ENCODE measurements at regions not wholly inside any gene's neighbourhood (a gene's known extent, or its start where the extent isn't known, plus 50 kb on each side); places are given as distances from the start of the nearest gene placed in this dataset.

DNA sequence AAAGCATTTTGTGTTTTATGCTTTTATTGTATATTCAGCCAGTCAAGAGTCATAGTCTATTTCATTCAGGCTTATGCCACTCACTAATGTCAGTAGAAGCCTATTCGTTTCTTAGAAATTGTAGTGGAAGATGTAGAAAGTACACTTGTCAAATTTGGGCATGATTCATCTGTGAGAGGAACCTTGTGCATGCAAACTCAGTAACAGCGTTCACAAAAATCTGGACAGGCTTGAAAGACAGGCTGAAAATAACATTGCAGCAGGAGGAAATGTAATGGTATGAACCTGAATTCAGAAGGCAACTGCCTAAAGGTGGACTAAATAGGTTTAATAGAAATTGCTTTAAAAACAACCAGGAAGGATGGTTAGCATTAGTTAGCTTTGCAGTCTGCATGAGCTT is 213.5 kb downstream of the CMPK2 start:
- H3K27ac ChIP-seq: no peak overlapping the region
- H3K36me3 ChIP-seq: no peaks in the 10 kb centered on the region
- intact Hi-C loops (cut with DNase I): no loop called here
- H3K9me3 ChIP-seq: no peaks in the 10 kb centered on the region
- DNase-seq: no peak
- H3K4me3 ChIP-seq: no peak overlapping the region
- no peak for TF ChIP-seq CTCF (IDR thresholded peaks at IDR 0.05)
- no peak for TF ChIP-seq POLR2A (IDR thresholded peaks at IDR 0.05)
- no peaks in the 10 kb centered on the region for H3K27me3 ChIP-seq
- 58 to 59% methylated on average over 2 of the region's 2 CpGs for WGBS, 2 donors
- no peaks in the 10 kb centered on the region for H3K4me1 ChIP-seq

DNA sequence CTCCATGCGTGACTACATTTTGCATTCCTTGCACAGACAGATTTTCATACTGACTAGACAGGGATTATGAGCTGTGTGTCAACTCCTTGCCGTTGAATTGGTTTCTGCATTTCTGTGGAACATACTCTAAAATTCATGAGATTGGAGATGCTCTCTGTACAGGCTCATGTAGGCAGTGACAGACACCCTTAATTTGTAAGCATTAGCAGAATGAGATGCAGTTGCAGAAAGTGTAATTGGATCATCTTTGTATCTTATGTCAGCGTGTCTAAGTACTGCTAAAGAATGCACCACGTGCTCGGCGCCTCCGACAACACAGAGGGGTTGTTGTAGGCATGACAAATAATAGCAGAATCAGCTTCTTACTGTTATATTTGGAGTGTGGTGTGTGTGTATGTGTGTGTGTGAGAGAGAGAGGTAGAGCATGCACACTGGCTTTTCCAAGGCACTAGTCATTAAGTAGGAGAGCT is 212.4 kb downstream of the CMPK2 start:
- Histone ChIP-seq H3K27ac (no peak overlapping the region), H3K4me1 (no peaks in the 10 kb centered on the region), H3K36me3 (no peaks in the 10 kb centered on the region), H3K27me3 (no peaks in the 10 kb centered on the region), H3K4me3 (no peak overlapping the region), H3K9me3 (no peaks in the 10 kb centered on the region)
- WGBS, 2 donors: 75 to 84% methylated on average over 7 of the region's 7 CpGs
- DNase-seq: no peak
- intact Hi-C loops (cut with DNase I): no loop called here
- no peak for TF ChIP-seq CTCF (IDR thresholded peaks at IDR 0.05)
- no peak for TF ChIP-seq POLR2A (IDR thresholded peaks at IDR 0.05)

- intact Hi-C loops (cut with DNase I): no loop called here
- no peak for DNase-seq
Measured at GRCh38 chr2:6654279-6654678, 211.4 kb downstream of the CMPK2 start.

DNA sequence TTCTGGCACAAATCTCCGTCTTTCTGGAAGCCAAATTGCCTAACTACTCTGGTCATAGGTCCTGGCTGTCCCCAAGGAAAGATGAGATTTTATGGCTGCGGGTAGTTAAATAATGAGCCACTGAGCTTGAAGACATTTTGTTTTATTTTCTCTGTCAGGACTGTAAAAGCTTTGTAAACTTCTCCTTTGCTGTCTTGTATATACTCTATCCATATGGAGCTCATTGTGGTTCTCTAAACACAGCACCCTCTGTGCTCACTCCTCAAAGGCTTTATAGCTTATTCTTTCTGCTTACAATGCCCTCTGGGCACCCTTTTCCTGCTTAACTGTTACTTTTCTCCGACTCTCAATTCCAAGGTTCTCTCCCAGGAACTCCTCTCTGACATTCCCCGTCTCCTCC is 209.1 kb downstream of the CMPK2 start:
- Histone ChIP-seq H3K36me3 (no peaks in the 10 kb centered on the region), H3K4me1 (no peaks in the 10 kb centered on the region), H3K27ac (no peak overlapping the region), H3K9me3 (no peaks in the 10 kb centered on the region), H3K4me3 (no peak overlapping the region), H3K27me3 (no peaks in the 10 kb centered on the region)
- 56 to 66% methylated on average over 4 of the region's 4 CpGs for WGBS, 2 donors
- no peak for TF ChIP-seq CTCF (IDR thresholded peaks at IDR 0.05)
- TF ChIP-seq POLR2A (IDR thresholded peaks at IDR 0.05): no peak
- intact Hi-C loops (cut with DNase I): no loop called here
- no peak for DNase-seq

More at GRCh38 chr2:6654279-6654678, 211.4 kb downstream of the CMPK2 start:
- H3K36me3 ChIP-seq: no peaks in the 10 kb centered on the region
- no peak overlapping the region for H3K27ac ChIP-seq
- no peaks in the 10 kb centered on the region for H3K9me3 ChIP-seq
- 34 to 37% methylated on average over 5 of the region's 5 CpGs for WGBS, 2 donors
- H3K27me3 ChIP-seq: no peaks in the 10 kb centered on the region
- no peaks in the 10 kb centered on the region for H3K4me1 ChIP-seq
- no peak overlapping the region for H3K4me3 ChIP-seq
- TF ChIP-seq POLR2A (IDR thresholded peaks at IDR 0.05) (no peak), CTCF (IDR thresholded peaks at IDR 0.05) (no peak)

GRCh38 chr2:6657136-6657535 is 208.6 kb downstream of the CMPK2 start:
- TF ChIP-seq CTCF (IDR thresholded peaks at IDR 0.05) (no peak), POLR2A (IDR thresholded peaks at IDR 0.05) (no peak)
- H3K27me3 ChIP-seq: no peaks in the 10 kb centered on the region

More at GRCh38 chr2:6657136-6657535, 208.6 kb downstream of the CMPK2 start:
- intact Hi-C loops (cut with DNase I): no loop called here
- no peaks in the 10 kb centered on the region for H3K9me3 ChIP-seq
- H3K36me3 ChIP-seq: no peaks in the 10 kb centered on the region
- H3K4me3 ChIP-seq: no peak overlapping the region
- no peak overlapping the region for H3K27ac ChIP-seq
- no peaks in the 10 kb centered on the region for H3K4me1 ChIP-seq
- WGBS, 2 donors: 28 to 64% methylated on average over 4 of the region's 5 CpGs
- DNase-seq: no peak

Measured in esophagus squamous epithelium (tissue), 5 donors.